Fibroblast of the aortic adventitia (primary cell): ENCODE measurements at regions not wholly inside any gene's neighbourhood (a gene's known extent, or its start where the extent isn't known, plus 50 kb on each side); places are given as distances from the start of the nearest gene placed in this dataset.

ENCODE experiments used
- DNase-seq: peaks from one replicate; pipeline ENCODE4 v3.0.0-alpha.2; 2010; ENCODE audit warnings: low read depth
- H3K4me3 ChIP-seq: 2 replicates; pipeline ENCODE4 v1.5.1; 2011; ENCODE audit warnings: low read depth, mild to moderate bottlenecking, control low read depth, low read length, moderate library complexity
- TF ChIP-seq, protein P1 (sequence below): IDR thresholded peaks from 2 replicates; pipeline ENCODE4 v1.5.1; 2011; ENCODE audit warnings: mild to moderate bottlenecking, low read length, control low read depth, inconsistent platforms; ENCODE audit not compliant: insufficient read depth

GRCh38 chr11:134504146-134504905 lies 92.3 kb upstream of the B3GAT1 start:
- TF ChIP-seq, protein P1, sequence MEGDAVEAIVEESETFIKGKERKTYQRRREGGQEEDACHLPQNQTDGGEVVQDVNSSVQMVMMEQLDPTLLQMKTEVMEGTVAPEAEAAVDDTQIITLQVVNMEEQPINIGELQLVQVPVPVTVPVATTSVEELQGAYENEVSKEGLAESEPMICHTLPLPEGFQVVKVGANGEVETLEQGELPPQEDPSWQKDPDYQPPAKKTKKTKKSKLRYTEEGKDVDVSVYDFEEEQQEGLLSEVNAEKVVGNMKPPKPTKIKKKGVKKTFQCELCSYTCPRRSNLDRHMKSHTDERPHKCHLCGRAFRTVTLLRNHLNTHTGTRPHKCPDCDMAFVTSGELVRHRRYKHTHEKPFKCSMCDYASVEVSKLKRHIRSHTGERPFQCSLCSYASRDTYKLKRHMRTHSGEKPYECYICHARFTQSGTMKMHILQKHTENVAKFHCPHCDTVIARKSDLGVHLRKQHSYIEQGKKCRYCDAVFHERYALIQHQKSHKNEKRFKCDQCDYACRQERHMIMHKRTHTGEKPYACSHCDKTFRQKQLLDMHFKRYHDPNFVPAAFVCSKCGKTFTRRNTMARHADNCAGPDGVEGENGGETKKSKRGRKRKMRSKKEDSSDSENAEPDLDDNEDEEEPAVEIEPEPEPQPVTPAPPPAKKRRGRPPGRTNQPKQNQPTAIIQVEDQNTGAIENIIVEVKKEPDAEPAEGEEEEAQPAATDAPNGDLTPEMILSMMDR: no peak
- H3K4me3 ChIP-seq: no peak overlapping the region
- DNase-seq: no peak

DNA sequence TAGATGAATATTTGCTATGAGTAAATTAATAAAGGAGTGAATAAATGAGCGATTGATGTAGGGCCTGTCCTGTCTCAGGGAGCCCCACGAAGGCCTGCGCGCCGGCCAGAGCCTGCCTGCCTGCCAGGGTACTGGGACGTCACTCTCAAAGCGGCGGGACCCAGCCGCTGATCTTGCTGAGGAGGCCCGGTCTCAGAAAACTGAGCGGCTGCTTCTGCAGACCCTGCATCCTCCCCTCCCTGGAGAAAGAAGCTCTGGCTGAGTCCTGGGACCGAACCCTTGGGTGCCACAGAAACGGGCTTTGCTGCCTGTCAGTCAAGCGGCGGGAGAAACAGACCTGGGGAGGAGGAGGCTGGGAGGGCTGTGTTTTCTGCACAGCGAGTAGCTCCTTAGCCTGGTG lies 91.6 kb upstream of the B3GAT1 start:
- H3K4me3 ChIP-seq: no peak overlapping the region
- DNase-seq: no peak
- TF ChIP-seq, protein P1: no peak

- TF ChIP-seq, protein P1: no peak
- DNase-seq: no peak
- no peak overlapping the region for H3K4me3 ChIP-seq
These were observed 91.1 kb upstream of the B3GAT1 start for GRCh38 chr11:134503100-134503499.

DNA sequence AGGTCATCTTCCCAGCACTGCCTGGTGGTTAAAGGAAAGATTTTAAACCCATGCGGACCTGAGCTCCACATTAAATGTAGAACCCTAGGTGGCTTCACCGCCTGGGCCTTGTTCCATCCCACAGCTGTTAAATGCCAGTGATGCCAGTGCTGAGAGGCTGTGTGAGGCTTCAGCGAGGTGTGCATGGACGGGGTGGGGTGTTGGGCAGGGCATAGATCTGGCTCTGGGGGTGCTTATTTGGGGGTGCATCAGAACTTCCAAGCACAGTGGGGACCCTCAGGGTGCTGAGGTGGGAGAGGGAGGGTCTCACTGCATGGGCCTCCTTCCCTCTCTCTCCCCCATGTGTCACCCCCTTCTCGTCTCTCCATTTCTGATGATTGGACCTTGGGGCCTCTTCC lies 90.1 kb upstream of the B3GAT1 start:
- no peak overlapping the region for H3K4me3 ChIP-seq
- TF ChIP-seq, protein P1: no peak
- DNase-seq: no peak

DNA sequence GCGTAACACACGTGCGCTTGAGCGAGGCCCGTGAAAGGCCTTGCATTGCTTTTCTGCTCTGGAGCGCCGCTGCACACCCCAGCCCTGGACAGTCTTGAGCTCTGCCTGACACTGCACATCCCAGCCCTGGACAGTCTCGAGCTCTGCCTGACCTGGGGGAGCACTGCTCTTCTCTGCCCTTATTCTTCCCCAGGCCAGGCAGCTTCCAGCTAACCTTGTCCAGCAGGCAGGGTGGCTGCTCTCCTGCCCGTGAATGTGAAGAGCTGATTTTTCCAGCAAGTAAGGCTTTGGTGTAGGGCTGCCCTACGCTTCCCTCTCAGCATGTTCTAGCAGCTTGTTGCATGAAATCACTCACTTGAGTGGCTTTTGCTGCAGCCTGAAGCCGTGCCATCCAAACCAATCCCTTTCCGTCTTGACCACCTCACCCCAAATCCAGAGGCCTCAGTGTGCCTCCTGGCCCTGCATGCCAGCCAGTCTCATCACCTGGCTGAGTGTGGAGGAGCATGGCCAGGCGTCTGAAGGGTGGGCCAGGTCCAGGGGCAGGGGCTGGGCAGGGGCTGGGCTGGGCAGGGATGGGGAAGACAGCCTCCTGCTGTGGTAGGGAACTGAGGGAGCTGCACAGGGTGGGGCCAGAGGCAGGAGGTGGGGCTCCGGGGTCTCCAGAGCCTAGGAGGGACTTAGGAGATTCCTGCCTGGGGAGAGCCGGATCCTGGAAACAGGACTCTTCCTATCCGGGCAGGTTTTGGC lies 89.5 kb upstream of the B3GAT1 start:
- TF ChIP-seq, protein P1: no peak
- no peak for DNase-seq
- no peak overlapping the region for H3K4me3 ChIP-seq

GRCh38 chr11:134500621-134501020 lies 88.6 kb upstream of the B3GAT1 start:
- TF ChIP-seq, protein P1: no peak
- no peak overlapping the region for H3K4me3 ChIP-seq
- DNase-seq: no peak
